Endothelial cell of umbilical vein (primary cell): ENCODE measurements at regions not wholly inside any gene's neighbourhood (a gene's known extent, or its start where the extent isn't known, plus 50 kb on each side); places are given as distances from the start of the nearest gene placed in this dataset.

Experiments used
- BruUV-seq: library from RNA; stranded (reverse); fragments of 400-500 nt; replicated peaks from 2 replicates; lab custom pipeline; 2021; lab: Mats Ljungman, UMichigan
- CTCF ChIA-PET: fragments of 300-600, 350-600 bp; sonication (Branson Sonifier 250); formaldehyde crosslinking; loops from one replicate; lab custom pipeline; 2021; ENCODE audit warnings: antibody characterized with exemption, inconsistent platforms; lab: Charles Lee
- POLR2A ChIA-PET: fragments of 300-600, 350-600 bp; sonication (Branson Sonifier 250); formaldehyde crosslinking; loops from one replicate; lab custom pipeline; 2021; ENCODE audit warnings: antibody characterized with exemption, inconsistent platforms; lab: Charles Lee
- DNase-seq: peaks from one replicate; pipeline ENCODE4 v3.0.0-alpha.2; 2011; ENCODE audit warnings: low read depth, low spot score
- FAIRE-seq: peaks from 2 replicates; lab custom pipeline; 2011; peaks lifted over from hg19 to GRCh38; lab: Jason Lieb, UNC
- H2AFZ ChIP-seq: 2 replicates; pipeline ENCODE4 v1.6.0; 2012; ENCODE audit warnings: low read depth, low read length, control low read depth, inconsistent platforms
- H3K27ac ChIP-seq: 2 replicates; pipeline ENCODE4 v1.5.1; 2011; ENCODE audit warnings: low read depth, mild to moderate bottlenecking, control low read depth, low read length, moderate library complexity; ENCODE audit not compliant: insufficient read depth
- H3K27me3 ChIP-seq, 2 experiments: 2 replicates each; pipeline versions ENCODE4 v1.6.0 to v1.6.1; 2011; ENCODE audit warnings: low read length in 2 of 2, mixed read lengths in 1 of 2; ENCODE audit not compliant: control insufficient read depth in 2 of 2, insufficient read depth in 2 of 2
- H3K36me3 ChIP-seq, 2 experiments: 2 replicates in 1 of 2; 3 replicates in 1 of 2; pipeline ENCODE4 v1.5.1; 2011; ENCODE audit warnings: low read length in 2 of 2, mild to moderate bottlenecking in 1 of 2, moderate library complexity in 1 of 2; ENCODE audit not compliant: control insufficient read depth in 2 of 2, insufficient read depth in 2 of 2; ENCODE audit errors: extremely low read depth in 1 of 2
- H3K4me1 ChIP-seq: 3 replicates; pipeline ENCODE4 v1.5.1; 2011; ENCODE audit warnings: mild to moderate bottlenecking, low read length; ENCODE audit not compliant: control insufficient read depth, insufficient read depth; ENCODE audit errors: extremely low read depth
- H3K4me2 ChIP-seq: 2 replicates; pipeline ENCODE4 v1.6.1; 2011; ENCODE audit warnings: low read length, control low read depth, mixed read lengths; ENCODE audit not compliant: insufficient read depth
- H3K4me3 ChIP-seq, 3 experiments: fragments of 200-600 bp in 1 of 3; sonication (generic), shearing (Covaris generic) in 1 of 3; replicated peaks in 1 of 3; 2 replicates each; pipeline ENCODE4 v1.5.1; 2011 to 2016; ENCODE audit warnings: control low read depth in 3 of 3, low read length in 3 of 3, mild to moderate bottlenecking in 2 of 3, inconsistent platforms in 1 of 3, low read depth in 1 of 3, moderate library complexity in 1 of 3; ENCODE audit not compliant: insufficient read depth in 1 of 3
- H3K79me2 ChIP-seq: 2 replicates; pipeline ENCODE4 v1.6.0; 2012; ENCODE audit warnings: low read length, inconsistent platforms; ENCODE audit not compliant: control insufficient read depth, insufficient read depth
- H3K9ac ChIP-seq: replicated peaks from 2 replicates; pipeline ENCODE3; 2011; ENCODE audit warnings: low read length, control low read depth; ENCODE audit not compliant: insufficient read depth; ENCODE audit errors: extremely low read depth
- H3K9me1 ChIP-seq: replicated peaks from 3 replicates; pipeline ENCODE4 v1.6.0; 2011; ENCODE audit warnings: mild to moderate bottlenecking, low read length; ENCODE audit not compliant: control insufficient read depth, insufficient read depth; ENCODE audit errors: extremely low read depth
- H3K9me3 ChIP-seq: replicated peaks from 2 replicates; pipeline ENCODE4 v1.5.1; 2012; ENCODE audit warnings: low read length, inconsistent platforms; ENCODE audit not compliant: control insufficient read depth, insufficient read depth
- H4K20me1 ChIP-seq: replicated peaks from 2 replicates; pipeline ENCODE3; 2011; ENCODE audit warnings: mild to moderate bottlenecking, low read length; ENCODE audit not compliant: control insufficient read depth, insufficient read depth; ENCODE audit errors: extremely low read depth
- CTCF ChIP-seq, 2 donors: IDR thresholded peaks; 1 replicate in 1 of 2; 2 replicates in 1 of 2; pipeline ENCODE4 v1.5.1; 2011; ENCODE audit warnings: low read length in 2 of 2, mild to moderate bottlenecking in 2 of 2, moderate library complexity in 2 of 2, control low read depth in 1 of 2, inconsistent platforms in 1 of 2, low read depth in 1 of 2; ENCODE audit not compliant: insufficient read depth in 1 of 2; ENCODE audit errors: extremely low read depth in 1 of 2
- EZH2 ChIP-seq: IDR thresholded peaks from 2 replicates; pipeline ENCODE4 v1.6.1; 2012; ENCODE audit warnings: borderline replicate concordance, low read depth, mild to moderate bottlenecking, moderate library complexity, low read length, inconsistent platforms; ENCODE audit not compliant: severe bottlenecking
- FOS ChIP-seq: IDR thresholded peaks from 2 replicates; pipeline ENCODE4 v1.6.1; 2011; ENCODE audit warnings: mild to moderate bottlenecking, low read length, moderate library complexity, borderline replicate concordance; ENCODE audit not compliant: insufficient read depth
- GATA2 ChIP-seq: IDR thresholded peaks from 2 replicates; pipeline ENCODE4 v1.7.0; 2011; ENCODE audit warnings: low read depth, mild to moderate bottlenecking, moderate library complexity, mixed read lengths, low read length; ENCODE audit not compliant: insufficient read length, insufficient read depth
- JUN ChIP-seq: IDR thresholded peaks from 2 replicates; pipeline ENCODE4 v1.6.1; 2011; ENCODE audit warnings: borderline replicate concordance, low read depth; ENCODE audit not compliant: insufficient read length, insufficient read depth
- MAX ChIP-seq: IDR thresholded peaks from 2 replicates; pipeline ENCODE4 v1.6.1; 2011; ENCODE audit not compliant: insufficient read depth, insufficient read length
- MYC ChIP-seq: IDR thresholded peaks from one replicate; pipeline ENCODE4 v1.6.1; 2011; ENCODE audit warnings: mild to moderate bottlenecking, low read depth, low read length
- POLR2A ChIP-seq: IDR thresholded peaks from 2 replicates; pipeline ENCODE4 v1.6.1; 2012; ENCODE audit warnings: low read depth, mild to moderate bottlenecking, control low read depth, low read length
- POLR2AphosphoS5 ChIP-seq: IDR thresholded peaks from 2 replicates; pipeline ENCODE4 v1.6.1; 2012; ENCODE audit warnings: low read depth, mild to moderate bottlenecking, control low read depth, low read length, moderate library complexity; ENCODE audit not compliant: insufficient read depth
- dilution Hi-C: fragments of 300-500 bp; cut with MboI; formaldehyde crosslinking; loops from one replicate; pipeline ENCODE4 v1.15.0; 2019; ENCODE audit warnings: low sequenced_read_pairs; ENCODE audit not compliant: extremely low pct_ligation_motif_present
- intact Hi-C: fragments of 100-400 bp; cut with micrococcal nuclease; formaldehyde crosslinking; loops from one replicate; pipeline ENCODE4 v1.10.0; 2022

GRCh38 chr7:52811537-52811936 lies 223.9 kb upstream of the POM121L12 start:
- H3K4me2 ChIP-seq: no peak overlapping the region
- H4K20me1 ChIP-seq: no peaks in the 10 kb centered on the region
- no peak for TF ChIP-seq MAX
- TF ChIP-seq FOS: no peak
- H3K27ac ChIP-seq: no peak overlapping the region
- BruUV-seq: no TSS peak
- H3K36me3 ChIP-seq: no peaks in the 10 kb centered on the region
- FAIRE-seq: no peak
- POLR2A ChIA-PET: no interaction called here
- no peak overlapping the region for H2AFZ ChIP-seq
- H3K4me1 ChIP-seq: no peaks in the 10 kb centered on the region
- H3K9me3 ChIP-seq: no peaks in the 10 kb centered on the region
- intact Hi-C loops (no loop called here), dilution Hi-C loops (no loop called here)
- no peaks in the 10 kb centered on the region for H3K79me2 ChIP-seq
- no peak overlapping the region for H3K4me3 ChIP-seq
- H3K9me1 ChIP-seq: no peaks in the 10 kb centered on the region
- DNase-seq: no peak
- no peak overlapping the region for H3K9ac ChIP-seq
- H3K27me3 ChIP-seq: no peaks in the 10 kb centered on the region
- CTCF ChIA-PET: no interaction called here

- DNase-seq (no peak), FAIRE-seq (no peak)
- BruUV-seq: no TSS peak
- H4K20me1 ChIP-seq: no peaks in the 10 kb centered on the region
- H3K36me3 ChIP-seq: no peaks in the 10 kb centered on the region
- no peak overlapping the region for H2AFZ ChIP-seq
- no peak overlapping the region for H3K4me3 ChIP-seq
- no peak overlapping the region for H3K4me2 ChIP-seq
- no peak for TF ChIP-seq POLR2A
- no peak for TF ChIP-seq MYC
- no peak for TF ChIP-seq GATA2
- TF ChIP-seq POLR2AphosphoS5: no peak
- no peak for TF ChIP-seq CTCF (IDR thresholded peaks at IDR 0.05; ENCODE audit: extremely low read depth in 1 of 2, insufficient read depth in 1 of 2, low read depth in 1 of 2, low read length in 2 of 2)
- TF ChIP-seq FOS: no peak
- TF ChIP-seq JUN: no peak
- no peak for TF ChIP-seq MAX
- no peak for TF ChIP-seq EZH2
- CTCF ChIA-PET: interaction anchor here (1.0 kb wide), 1 partner anchor 20 kb away, joined by 3 read pairs; no protein-coding TSS in a partner anchor
- intact Hi-C loops: no loop called here
- no peak overlapping the region for H3K27ac ChIP-seq
- H3K9me3 ChIP-seq: no peaks in the 10 kb centered on the region
- no peaks in the 10 kb centered on the region for H3K79me2 ChIP-seq
- no peak overlapping the region for H3K9ac ChIP-seq
- dilution Hi-C loops: no loop called here
- no peaks in the 10 kb centered on the region for H3K4me1 ChIP-seq
- H3K9me1 ChIP-seq: no peaks in the 10 kb centered on the region
- no peaks in the 10 kb centered on the region for H3K27me3 ChIP-seq
- POLR2A ChIA-PET: no interaction called here
Measured at GRCh38 chr7:52799817-52800216, 235.6 kb upstream of the POM121L12 start.
